Left ventricle myocardium inferior (tissue), 1 donor: ENCODE measurements at regions not wholly inside any gene's neighbourhood (a gene's known extent, or its start where the extent isn't known, plus 50 kb on each side); places are given as distances from the start of the nearest gene placed in this dataset.

Experiments used
- DNase-seq: peaks from one replicate; pipeline ENCODE4 v3.0.0-alpha.2; 2020
- H3K27ac ChIP-seq: fragments of 200-600 bp; replicated peaks from 2 replicates; pipeline ENCODE4 v1.8.0; 2021
- H3K27me3 ChIP-seq: fragments of 200-600 bp; 2 replicates; pipeline ENCODE4 v1.8.0; 2021; ENCODE audit warnings: low read depth
- H3K36me3 ChIP-seq: fragments of 200-600 bp; 2 replicates; pipeline ENCODE4 v1.8.0; 2021
- H3K4me1 ChIP-seq: fragments of 200-600 bp; 2 replicates; pipeline ENCODE4 v1.8.0; 2021
- H3K4me3 ChIP-seq: fragments of 200-600 bp; 2 replicates; pipeline ENCODE4 v1.8.0; 2021; ENCODE audit warnings: mild to moderate bottlenecking, moderate library complexity
- H3K9me3 ChIP-seq: fragments of 200-600 bp; replicated peaks from 2 replicates; pipeline ENCODE4 v1.8.0; 2021
- intact Hi-C: fragments of 100-400 bp; cut with micrococcal nuclease; formaldehyde crosslinking; loops from one replicate; pipeline ENCODE4 v1.11.0; 2022
- TF ChIP-seq, protein P1 (sequence below): fragments of 200-600 bp; IDR thresholded peaks from 2 replicates; pipeline ENCODE4 v1.8.0; 2021; ENCODE audit warnings: antibody characterized with exemption, mild to moderate bottlenecking, borderline replicate concordance
- donor health status: DM: no; HTN: yes; CAD: no; lungs with severe emphysema.

GRCh38 chr14:40870252-40870651, 736.4 kb upstream of the LRFN5 start:
- TF ChIP-seq, protein P1, sequence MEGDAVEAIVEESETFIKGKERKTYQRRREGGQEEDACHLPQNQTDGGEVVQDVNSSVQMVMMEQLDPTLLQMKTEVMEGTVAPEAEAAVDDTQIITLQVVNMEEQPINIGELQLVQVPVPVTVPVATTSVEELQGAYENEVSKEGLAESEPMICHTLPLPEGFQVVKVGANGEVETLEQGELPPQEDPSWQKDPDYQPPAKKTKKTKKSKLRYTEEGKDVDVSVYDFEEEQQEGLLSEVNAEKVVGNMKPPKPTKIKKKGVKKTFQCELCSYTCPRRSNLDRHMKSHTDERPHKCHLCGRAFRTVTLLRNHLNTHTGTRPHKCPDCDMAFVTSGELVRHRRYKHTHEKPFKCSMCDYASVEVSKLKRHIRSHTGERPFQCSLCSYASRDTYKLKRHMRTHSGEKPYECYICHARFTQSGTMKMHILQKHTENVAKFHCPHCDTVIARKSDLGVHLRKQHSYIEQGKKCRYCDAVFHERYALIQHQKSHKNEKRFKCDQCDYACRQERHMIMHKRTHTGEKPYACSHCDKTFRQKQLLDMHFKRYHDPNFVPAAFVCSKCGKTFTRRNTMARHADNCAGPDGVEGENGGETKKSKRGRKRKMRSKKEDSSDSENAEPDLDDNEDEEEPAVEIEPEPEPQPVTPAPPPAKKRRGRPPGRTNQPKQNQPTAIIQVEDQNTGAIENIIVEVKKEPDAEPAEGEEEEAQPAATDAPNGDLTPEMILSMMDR: no peak
- Histone ChIP-seq H3K27me3 (no peaks in the 10 kb centered on the region), H3K4me3 (no peak overlapping the region), H3K36me3 (no peaks in the 10 kb centered on the region), H3K9me3 (peaks cover 24% of the 10 kb centered on the region), H3K4me1 (no peaks in the 10 kb centered on the region), H3K27ac (no peak overlapping the region)
- intact Hi-C loops: no loop called here
- DNase-seq: no peak

DNA sequence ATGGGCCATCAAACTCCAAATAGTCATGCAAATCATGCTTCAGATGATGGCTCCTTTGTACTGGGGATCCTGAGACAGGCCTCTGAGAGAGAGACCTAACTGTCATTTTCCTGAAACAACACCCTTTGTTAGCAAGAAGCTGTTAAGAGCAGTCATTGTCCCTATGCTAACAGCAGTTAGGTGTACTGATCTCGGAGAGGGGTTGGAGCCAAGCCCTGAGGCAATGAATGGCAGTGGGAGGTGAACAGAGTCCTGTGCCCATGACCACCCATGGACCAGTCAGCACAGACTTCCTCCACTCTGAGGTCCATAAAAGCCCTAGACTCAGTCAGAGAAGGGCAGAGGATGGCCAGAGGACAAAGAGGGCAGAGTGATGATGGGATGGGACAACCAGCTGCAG, 747.6 kb upstream of the LRFN5 start:
- no peaks in the 10 kb centered on the region for H3K27me3 ChIP-seq
- no peak for DNase-seq
- H3K36me3 ChIP-seq: no peaks in the 10 kb centered on the region
- no peak overlapping the region for H3K27ac ChIP-seq
- no peaks in the 10 kb centered on the region for H3K4me1 ChIP-seq
- intact Hi-C loops: no loop called here
- peaks cover 31% of the 10 kb centered on the region for H3K9me3 ChIP-seq
- TF ChIP-seq, protein P1: no peak
- no peak overlapping the region for H3K4me3 ChIP-seq

- TF ChIP-seq, protein P1: no peak
- no peak overlapping the region for H3K27ac ChIP-seq
- H3K9me3 ChIP-seq: peaks cover 13% of the 10 kb centered on the region
- no peaks in the 10 kb centered on the region for H3K4me1 ChIP-seq
- H3K27me3 ChIP-seq: no peaks in the 10 kb centered on the region
- no peak overlapping the region for H3K4me3 ChIP-seq
- intact Hi-C loops: no loop called here
- DNase-seq: no peak
- H3K36me3 ChIP-seq: no peaks in the 10 kb centered on the region
Observed at GRCh38 chr14:40855343-40855742, 751.3 kb upstream of the LRFN5 start.

- Histone ChIP-seq H3K4me3 (no peak overlapping the region), H3K27ac (no peak overlapping the region), H3K9me3 (no peaks in the 10 kb centered on the region), H3K4me1 (no peaks in the 10 kb centered on the region), H3K27me3 (no peaks in the 10 kb centered on the region), H3K36me3 (no peaks in the 10 kb centered on the region)
- no peak for DNase-seq
- intact Hi-C loops: no loop called here
- TF ChIP-seq, protein P1: no peak
Observed at GRCh38 chr14:40850191-40850590, 756.5 kb upstream of the LRFN5 start.

DNA sequence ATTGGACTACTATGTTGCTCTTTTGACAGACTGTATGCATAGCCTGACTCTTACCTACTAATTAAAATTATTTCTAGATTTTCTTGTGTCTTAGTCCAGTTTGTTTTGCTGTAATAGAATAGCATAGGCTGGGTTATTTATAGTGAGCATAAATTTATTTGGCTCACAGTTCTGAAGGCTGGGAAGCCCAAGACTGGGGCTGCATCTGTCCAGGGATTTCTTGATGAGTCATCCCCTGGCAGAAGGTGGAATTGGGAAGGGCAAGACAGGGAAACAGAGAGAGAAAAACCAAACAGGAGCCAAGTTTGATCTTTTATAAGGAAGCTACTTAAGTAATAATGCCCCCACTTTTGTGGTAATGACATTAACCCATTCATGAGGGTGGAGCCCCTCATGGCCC, 759.2 kb upstream of the LRFN5 start:
- no peaks in the 10 kb centered on the region for H3K4me1 ChIP-seq
- H3K9me3 ChIP-seq: no peaks in the 10 kb centered on the region
- no peak for DNase-seq
- intact Hi-C loops: no loop called here
- no peak overlapping the region for H3K4me3 ChIP-seq
- H3K27ac ChIP-seq: no peak overlapping the region
- H3K27me3 ChIP-seq: no peaks in the 10 kb centered on the region
- H3K36me3 ChIP-seq: no peaks in the 10 kb centered on the region
- TF ChIP-seq, protein P1: no peak

GRCh38 chr14:40842816-40843215, 763.9 kb upstream of the LRFN5 start:
- no peaks in the 10 kb centered on the region for H3K4me1 ChIP-seq
- H3K9me3 ChIP-seq: peaks cover under 1% of the 10 kb centered on the region
- H3K4me3 ChIP-seq: no peak overlapping the region
- intact Hi-C loops: no loop called here
- TF ChIP-seq, protein P1: no peak
- no peak overlapping the region for H3K27ac ChIP-seq
- H3K27me3 ChIP-seq: no peaks in the 10 kb centered on the region
- H3K36me3 ChIP-seq: no peaks in the 10 kb centered on the region
- DNase-seq: no peak
